K562 (cell line): ENCODE measurements at regions not wholly inside any gene's neighbourhood (a gene's known extent, or its start where the extent isn't known, plus 50 kb on each side); places are given as distances from the start of the nearest gene placed in this dataset.

Source experiments
- ATAC-seq: fragments of 200-7000 bp; cut with Tn5 transposase; 3 replicates; pipeline ENCODE4 v1.9.1; 2020; ENCODE audit warnings: moderate library complexity
- BruUV-seq: library from RNA; stranded (reverse); fragments of 400-500 nt; replicated peaks from 2 replicates; lab custom pipeline; 2021; lab: Mats Ljungman, UMichigan
- CTCF ChIA-PET: fragments of 300-600 bp; formaldehyde crosslinking; extraction: SDS; loops from one replicate; lab custom pipeline; 2021; ENCODE audit warnings: low intra/inter-chr PET ratio; lab: Yijun Ruan, JAX
- POLR2A ChIA-PET: fragments of 300-600, 350-650 bp; sonication (Branson Sonifier 250); formaldehyde crosslinking; extraction: SDS; loops from one replicate; lab custom pipeline; 2021; ENCODE audit warnings: antibody characterized with exemption, inconsistent platforms; lab: Yijun Ruan, JAX
- DNase-seq, 4 experiments: peaks; one replicate each; pipeline versions ENCODE4 v3.0.0 to v3.0.0-alpha.2; 2011 to 2018; ENCODE audit warnings: low spot score in 3 of 4, mixed read lengths in 3 of 4; ENCODE audit errors: extremely low read depth in 1 of 4
- FAIRE-seq: peaks from 2 replicates; lab custom pipeline; 2011; peaks lifted over from hg19 to GRCh38; lab: Jason Lieb, UNC
- H2AFZ ChIP-seq: 2 replicates; pipeline ENCODE4 v1.6.0; 2011; ENCODE audit warnings: low read depth, low read length, control low read depth, inconsistent platforms
- H3K27ac ChIP-seq: fragments of 200-600 bp; 3 replicates; pipeline ENCODE4 v1.8.0; 2011; ENCODE audit warnings: low read depth, mild to moderate bottlenecking, control low read depth, inconsistent platforms, low read length, moderate library complexity, mixed read lengths; ENCODE audit errors: extremely low read depth
- H3K27me3 ChIP-seq, 2 experiments: fragments of 300-600 bp in 1 of 2; 2 replicates in 1 of 2; 3 replicates in 1 of 2; pipeline versions ENCODE4 v1.6.0 to v1.8.0; 2011; ENCODE audit warnings: inconsistent platforms in 2 of 2, low read length in 2 of 2, mild to moderate bottlenecking in 1 of 2, mixed read lengths in 1 of 2, moderate library complexity in 1 of 2; ENCODE audit not compliant: control insufficient read depth in 2 of 2, insufficient read depth in 2 of 2
- H3K36me3 ChIP-seq: fragments of 300-600 bp; 3 replicates; pipeline ENCODE4 v1.8.0; 2011; ENCODE audit warnings: mild to moderate bottlenecking, low read length, inconsistent platforms; ENCODE audit not compliant: control insufficient read depth, insufficient read depth
- H3K4me1 ChIP-seq, 2 experiments: fragments of 200-600 bp in 1 of 2; replicated peaks in 1 of 2; 2 replicates in 1 of 2; 3 replicates in 1 of 2; pipeline versions ENCODE4 v1.5.1 to v1.8.0; 2011; ENCODE audit warnings: inconsistent platforms in 2 of 2, low read length in 2 of 2, mild to moderate bottlenecking in 1 of 2, mixed read lengths in 1 of 2, moderate library complexity in 1 of 2; ENCODE audit not compliant: control insufficient read depth in 2 of 2, insufficient read depth in 2 of 2
- H3K4me2 ChIP-seq: 2 replicates; pipeline ENCODE4 v1.6.1; 2011; ENCODE audit warnings: low read length, control low read depth, inconsistent platforms, mixed read lengths; ENCODE audit not compliant: insufficient read depth
- H3K4me3 ChIP-seq: fragments of 200-600 bp; sonication (generic), shearing (Covaris generic); 2 replicates; pipeline ENCODE4 v1.5.1; 2016; ENCODE audit warnings: control low read depth, inconsistent platforms
- H3K79me2 ChIP-seq: fragments of 200-600 bp; 3 replicates; pipeline ENCODE4 v1.8.0; 2011; ENCODE audit warnings: low read length, inconsistent platforms; ENCODE audit not compliant: control insufficient read depth, insufficient read depth
- H3K9ac ChIP-seq, 2 experiments: 2 replicates each; pipeline versions ENCODE4 v1.6.0 to v1.6.1; 2011; ENCODE audit warnings: low read depth in 2 of 2, low read length in 2 of 2, control low read depth in 1 of 2, inconsistent platforms in 1 of 2, mild to moderate bottlenecking in 1 of 2, mixed read lengths in 1 of 2; ENCODE audit not compliant: insufficient read depth in 1 of 2
- H3K9me1 ChIP-seq: one replicate; pipeline ENCODE4 v1.6.0; 2011; ENCODE audit warnings: inconsistent platforms, mild to moderate bottlenecking, low read length, moderate library complexity; ENCODE audit not compliant: control insufficient read depth, insufficient read depth
- H3K9me3 ChIP-seq: replicated peaks from 2 replicates; pipeline ENCODE4 v1.5.1; 2011; ENCODE audit warnings: low read depth, low read length, inconsistent platforms; ENCODE audit not compliant: control insufficient read depth, insufficient read depth
- H4K20me1 ChIP-seq: replicated peaks from 2 replicates; pipeline ENCODE4 v1.6.1; 2011; ENCODE audit warnings: low read length, inconsistent platforms, mixed read lengths; ENCODE audit not compliant: control insufficient read depth, insufficient read depth
- ARID1B ChIP-seq: fragments of 450-650 bp; IDR thresholded peaks from 2 replicates; pipeline ENCODE4 v1.6.1; 2016; ENCODE audit warnings: antibody characterized with exemption, mild to moderate bottlenecking, inconsistent platforms
- NCOA6 ChIP-seq: fragments of 450-650 bp; IDR thresholded peaks from 2 replicates; pipeline ENCODE4 v1.6.1; 2017; ENCODE audit warnings: mild to moderate bottlenecking
- NFIC ChIP-seq: fragments of 450-650 bp; IDR thresholded peaks from 2 replicates; pipeline ENCODE4 v1.6.1; 2017; ENCODE audit warnings: mild to moderate bottlenecking, inconsistent platforms
- NFXL1 ChIP-seq: fragments of 450-650 bp; formaldehyde crosslinking; IDR thresholded peaks from 2 replicates; pipeline ENCODE4 v1.4.0; 2021; ENCODE audit warnings: mild to moderate bottlenecking
- NONO ChIP-seq, 2 experiments: fragments of 200-400 bp in 1 of 2; fragments of 450-650 bp in 1 of 2; formaldehyde crosslinking in 1 of 2; IDR thresholded peaks; 2 replicates each; pipeline ENCODE4 v1.6.1; 2017; ENCODE audit warnings: low read depth in 2 of 2, mild to moderate bottlenecking in 2 of 2, moderate library complexity in 2 of 2, low read length in 1 of 2
- POLR3A ChIP-seq: IDR thresholded peaks from 2 replicates; pipeline ENCODE4 v1.6.1; 2011; ENCODE audit warnings: borderline replicate concordance, mild to moderate bottlenecking, moderate library complexity; ENCODE audit not compliant: insufficient read length, insufficient read depth; ENCODE audit errors: extremely low read depth
- TCFL5 ChIP-seq: fragments of 250-450 bp; sonication (Bioruptor Pico); conservative IDR thresholded peaks from 2 replicates; pipeline ENCODE4 v1.6.1; 2021; ENCODE audit warnings: mild to moderate bottlenecking, moderate library complexity, matching md5 sums
- TEAD2 ChIP-seq: fragments of 450-650 bp; IDR thresholded peaks from 2 replicates; pipeline ENCODE4 v1.6.1; 2016; ENCODE audit warnings: missing genetic modification characterization, control low read depth, missing compliant biosample characterization
- ZKSCAN8 ChIP-seq: fragments of 200-800 bp; sonication (Bioruptor generic); IDR thresholded peaks from 2 replicates; pipeline ENCODE4 v1.6.1; 2016; ENCODE audit warnings: missing genetic modification characterization, missing compliant biosample characterization
- ZNF174 ChIP-seq: fragments of 250-450 bp; sonication (Bioruptor Pico); IDR thresholded peaks from 2 replicates; pipeline ENCODE4 v1.4.0; 2020; ENCODE audit warnings: mild to moderate bottlenecking
- ZNF561 ChIP-seq: fragments of 450-650 bp; formaldehyde crosslinking; conservative IDR thresholded peaks from 2 replicates; pipeline ENCODE4 v1.4.0; 2020; ENCODE audit warnings: mild to moderate bottlenecking, moderate library complexity
- ZNF584 ChIP-seq: fragments of 200-800 bp; sonication (Bioruptor generic); IDR thresholded peaks from 2 replicates; pipeline ENCODE4 v1.6.1; 2016; ENCODE audit warnings: low read depth, mild to moderate bottlenecking, missing genetic modification characterization, missing compliant biosample characterization
- WGBS: fragments of 100-300 bp; shearing (Covaris generic); methylation state at CpG from one replicate; pipeline ENCODE4 v1.1.6; 2016; ENCODE audit warnings: low coverage, mixed read lengths; ENCODE audit not compliant: insufficient coverage; ENCODE audit errors: missing lambda C conversion rate; 5-methylcytosine and 5-hydroxymethylcytosine counted together
- in situ Hi-C: fragments of 300-500 bp; cut with MboI; formaldehyde crosslinking; loops from 4 replicates; pipeline ENCODE4 v1.15.0; 2018; ENCODE audit warnings: inconsistent platforms, mixed read lengths
- intact Hi-C: fragments of 100-400 bp; cut with micrococcal nuclease; formaldehyde crosslinking; loops from 2 replicates; pipeline ENCODE4 v1.14.2; 2022
- TF ChIP-seq, protein P1 (sequence below), 3 experiments: fragments of 200-800 bp in 1 of 3; fragments of 250-450 bp in 1 of 3; fragments of 450-650 bp in 1 of 3; sonication (Bioruptor Pico) in 1 of 3; sonication (Bioruptor generic) in 1 of 3; formaldehyde crosslinking in 1 of 3; IDR thresholded peaks; 2 replicates each; pipeline versions ENCODE4 v1.6.1 to v1.8.0; 2016 to 2022; ENCODE audit warnings: mild to moderate bottlenecking in 2 of 3, missing genetic modification characterization in 2 of 3, missing compliant biosample characterization in 1 of 3, moderate library complexity in 1 of 3
- TF ChIP-seq, protein P2 (sequence below): fragments of 450-650 bp; formaldehyde crosslinking; IDR thresholded peaks from 2 replicates; pipeline ENCODE4 v1.4.0; 2022; ENCODE audit warnings: missing genetic modification characterization
- TF ChIP-seq, protein P3 (sequence below): fragments of 450-650 bp; IDR thresholded peaks from 2 replicates; pipeline ENCODE4 v1.6.1; 2016; ENCODE audit warnings: low read depth, mild to moderate bottlenecking, moderate library complexity
- TF ChIP-seq, protein P4 (sequence below): fragments of 450-650 bp; formaldehyde crosslinking; IDR thresholded peaks from 2 replicates; pipeline ENCODE4 v1.4.0; 2022; ENCODE audit warnings: missing genetic modification characterization

GRCh38 chr1:168907053-168907452 is 178.0 kb upstream of the DPT start:
- BruUV-seq: no TSS peak
- Histone ChIP-seq H3K4me3 (no peak overlapping the region), H3K36me3 (no peaks in the 10 kb centered on the region), H3K79me2 (no peaks in the 10 kb centered on the region), H3K9me3 (no peaks in the 10 kb centered on the region), H3K4me1 (no peaks in the 10 kb centered on the region), H4K20me1 (no peaks in the 10 kb centered on the region), H3K27ac (no peak overlapping the region), H3K4me2 (no peak overlapping the region), H3K9me1 (no peaks in the 10 kb centered on the region), H2AFZ (no peak overlapping the region), H3K9ac (no peak overlapping the region), H3K27me3 (no peaks in the 10 kb centered on the region)
- no peak for DNase-seq
- CTCF ChIA-PET: no interaction called here
- in situ Hi-C loops (no loop called here), intact Hi-C loops (no loop called here)
- 0% methylated on average over 5 of the region's 5 CpGs for WGBS
- POLR2A ChIA-PET: interaction anchor here (1.4 kb wide), 1 partner anchor 10 kb away, joined by 4 read pairs; no protein-coding TSS in a partner anchor
- FAIRE-seq: no peak
- no peak for ATAC-seq
- TF ChIP-seq, protein P1, sequence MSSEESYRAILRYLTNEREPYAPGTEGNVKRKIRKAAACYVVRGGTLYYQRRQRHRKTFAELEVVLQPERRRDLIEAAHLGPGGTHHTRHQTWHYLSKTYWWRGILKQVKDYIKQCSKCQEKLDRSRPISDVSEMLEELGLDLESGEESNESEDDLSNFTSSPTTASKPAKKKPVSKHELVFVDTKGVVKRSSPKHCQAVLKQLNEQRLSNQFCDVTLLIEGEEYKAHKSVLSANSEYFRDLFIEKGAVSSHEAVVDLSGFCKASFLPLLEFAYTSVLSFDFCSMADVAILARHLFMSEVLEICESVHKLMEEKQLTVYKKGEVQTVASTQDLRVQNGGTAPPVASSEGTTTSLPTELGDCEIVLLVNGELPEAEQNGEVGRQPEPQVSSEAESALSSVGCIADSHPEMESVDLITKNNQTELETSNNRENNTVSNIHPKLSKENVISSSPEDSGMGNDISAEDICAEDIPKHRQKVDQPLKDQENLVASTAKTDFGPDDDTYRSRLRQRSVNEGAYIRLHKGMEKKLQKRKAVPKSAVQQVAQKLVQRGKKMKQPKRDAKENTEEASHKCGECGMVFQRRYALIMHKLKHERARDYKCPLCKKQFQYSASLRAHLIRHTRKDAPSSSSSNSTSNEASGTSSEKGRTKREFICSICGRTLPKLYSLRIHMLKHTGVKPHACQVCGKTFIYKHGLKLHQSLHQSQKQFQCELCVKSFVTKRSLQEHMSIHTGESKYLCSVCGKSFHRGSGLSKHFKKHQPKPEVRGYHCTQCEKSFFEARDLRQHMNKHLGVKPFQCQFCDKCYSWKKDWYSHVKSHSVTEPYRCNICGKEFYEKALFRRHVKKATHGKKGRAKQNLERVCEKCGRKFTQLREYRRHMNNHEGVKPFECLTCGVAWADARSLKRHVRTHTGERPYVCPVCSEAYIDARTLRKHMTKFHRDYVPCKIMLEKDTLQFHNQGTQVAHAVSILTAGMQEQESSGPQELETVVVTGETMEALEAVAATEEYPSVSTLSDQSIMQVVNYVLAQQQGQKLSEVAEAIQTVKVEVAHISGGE (CRISPR knock-in tag; IDR thresholded peaks at IDR 0.05): no peak
- TF ChIP-seq TEAD2: no peak
- TF ChIP-seq, protein P2, sequence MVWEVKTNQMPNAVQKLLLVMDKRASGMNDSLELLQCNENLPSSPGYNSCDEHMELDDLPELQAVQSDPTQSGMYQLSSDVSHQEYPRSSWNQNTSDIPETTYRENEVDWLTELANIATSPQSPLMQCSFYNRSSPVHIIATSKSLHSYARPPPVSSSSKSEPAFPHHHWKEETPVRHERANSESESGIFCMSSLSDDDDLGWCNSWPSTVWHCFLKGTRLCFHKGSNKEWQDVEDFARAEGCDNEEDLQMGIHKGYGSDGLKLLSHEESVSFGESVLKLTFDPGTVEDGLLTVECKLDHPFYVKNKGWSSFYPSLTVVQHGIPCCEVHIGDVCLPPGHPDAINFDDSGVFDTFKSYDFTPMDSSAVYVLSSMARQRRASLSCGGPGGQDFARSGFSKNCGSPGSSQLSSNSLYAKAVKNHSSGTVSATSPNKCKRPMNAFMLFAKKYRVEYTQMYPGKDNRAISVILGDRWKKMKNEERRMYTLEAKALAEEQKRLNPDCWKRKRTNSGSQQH (CRISPR knock-in tag): no peak
- TF ChIP-seq TCFL5 (CRISPR knock-in tag): no peak
- TF ChIP-seq, protein P3, sequence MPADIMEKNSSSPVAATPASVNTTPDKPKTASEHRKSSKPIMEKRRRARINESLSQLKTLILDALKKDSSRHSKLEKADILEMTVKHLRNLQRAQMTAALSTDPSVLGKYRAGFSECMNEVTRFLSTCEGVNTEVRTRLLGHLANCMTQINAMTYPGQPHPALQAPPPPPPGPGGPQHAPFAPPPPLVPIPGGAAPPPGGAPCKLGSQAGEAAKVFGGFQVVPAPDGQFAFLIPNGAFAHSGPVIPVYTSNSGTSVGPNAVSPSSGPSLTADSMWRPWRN: no peak
- TF ChIP-seq ZNF561 (CRISPR knock-in tag): no peak
- TF ChIP-seq ZNF174: no peak
- no peak for TF ChIP-seq POLR3A
- TF ChIP-seq NONO (IDR thresholded peaks at IDR 0.05; ENCODE audit: low read depth in 2 of 2, low read length in 1 of 2): no peak
- TF ChIP-seq, protein P4, sequence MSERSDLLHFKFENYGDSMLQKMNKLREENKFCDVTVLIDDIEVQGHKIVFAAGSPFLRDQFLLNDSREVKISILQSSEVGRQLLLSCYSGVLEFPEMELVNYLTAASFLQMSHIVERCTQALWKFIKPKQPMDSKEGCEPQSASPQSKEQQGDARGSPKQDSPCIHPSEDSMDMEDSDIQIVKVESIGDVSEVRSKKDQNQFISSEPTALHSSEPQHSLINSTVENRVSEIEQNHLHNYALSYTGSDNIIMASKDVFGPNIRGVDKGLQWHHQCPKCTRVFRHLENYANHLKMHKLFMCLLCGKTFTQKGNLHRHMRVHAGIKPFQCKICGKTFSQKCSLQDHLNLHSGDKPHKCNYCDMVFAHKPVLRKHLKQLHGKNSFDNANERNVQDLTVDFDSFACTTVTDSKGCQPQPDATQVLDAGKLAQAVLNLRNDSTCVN (CRISPR knock-in tag): no peak
- no peak for TF ChIP-seq NCOA6
- no peak for TF ChIP-seq NFIC
- TF ChIP-seq ZNF584 (CRISPR knock-in tag): no peak
- TF ChIP-seq ZKSCAN8 (CRISPR knock-in tag): no peak
- no peak for TF ChIP-seq NFXL1 (CRISPR knock-in tag)
- TF ChIP-seq ARID1B: no peak
